GM10248 (cell line): ENCODE measurements at regions not wholly inside any gene's neighbourhood (a gene's known extent, or its start where the extent isn't known, plus 50 kb on each side); places are given as distances from the start of the nearest gene placed in this dataset.
"Not testable (repeated sequence)": the region's sequence is repeated elsewhere in the genome, so short reads cannot be mapped to it uniquely, and the experiment has no call there.

ENCODE experiments used
- CTCF ChIA-PET: fragments of 300-600 bp; sonication (Branson Sonifier 250); formaldehyde crosslinking; extraction: SDS; loops from one replicate; lab custom pipeline; 2021; ENCODE audit warnings: antibody characterized with exemption; lab: Yijun Ruan, JAX
- POLR2A ChIA-PET: fragments of 350-650 bp; sonication (Branson Sonifier 250); formaldehyde crosslinking; extraction: SDS; loops from one replicate; lab custom pipeline; 2020; ENCODE audit warnings: antibody characterized with exemption; lab: Yijun Ruan, JAX
- DNase-seq: peaks from one replicate; pipeline ENCODE4 v3.0.0; 2012; ENCODE audit errors: extremely low spot score
- CTCF ChIP-seq: IDR thresholded peaks from 2 replicates; pipeline ENCODE4 v1.5.1; 2012; ENCODE audit warnings: mild to moderate bottlenecking, low read depth; ENCODE audit errors: extremely low read depth, missing control alignments, control extremely low read depth

- POLR2A ChIA-PET: no interaction called here
- TF ChIP-seq CTCF: no peak
- CTCF ChIA-PET: interaction anchor here (2.3 kb wide), 1 partner anchor 11 kb away, joined by 8 read pairs; no protein-coding TSS in a partner anchor
- no peak for DNase-seq
Observed at GRCh38 chr5:82537687-82538306, 259.6 kb upstream of the RPS23 start.

- no peak for TF ChIP-seq CTCF
- DNase-seq: no peak
- POLR2A ChIA-PET: no interaction called here
- CTCF ChIA-PET: interaction anchor here (1.1 kb wide), 1 partner anchor 17 kb away, joined by 3 read pairs; no protein-coding TSS in a partner anchor
Observed at GRCh38 chr5:82534986-82535385, 256.8 kb upstream of the RPS23 start.

- DNase-seq, POLR2A ChIA-PET: not testable (repeated sequence)
- CTCF ChIA-PET: interaction anchor here (0.9 kb wide), 1 partner anchor 14 kb away, joined by 3 read pairs; no protein-coding TSS in a partner anchor
Observed at GRCh38 chr5:82532075-82532474, 253.9 kb upstream of the RPS23 start.

GRCh38 chr5:82526540-82526939 is 248.4 kb upstream of the RPS23 start:
- DNase-seq: no peak
- TF ChIP-seq CTCF: no peak
- ChIA-PET CTCF (interaction anchor here (1.4 kb wide), 1 partner anchor 9 kb away, joined by 4 read pairs; no protein-coding TSS in a partner anchor), POLR2A (no interaction called here)

- no peak for DNase-seq
- ChIA-PET CTCF (interaction anchor here (1.4 kb wide), 1 partner anchor 8 kb away, joined by 4 read pairs; no protein-coding TSS in a partner anchor), POLR2A (no interaction called here)
- no peak for TF ChIP-seq CTCF
Observed at GRCh38 chr5:82525626-82526025, 247.5 kb upstream of the RPS23 start.

- ChIA-PET POLR2A (no interaction called here), CTCF (no interaction called here)
- no peak for TF ChIP-seq CTCF
- DNase-seq: no peak
Observed at GRCh38 chr5:82523633-82524032, 245.5 kb upstream of the RPS23 start.

GRCh38 chr5:82522897-82523296 is 244.7 kb upstream of the RPS23 start:
- no peak for DNase-seq
- TF ChIP-seq CTCF: no peak
- CTCF ChIA-PET: no interaction called here
- POLR2A ChIA-PET: no interaction called here
